C1 segment of cervical spinal cord (tissue), 14 donors: ENCODE measurements at regions not wholly inside any gene's neighbourhood (a gene's known extent, or its start where the extent isn't known, plus 50 kb on each side); places are given as distances from the start of the nearest gene placed in this dataset.

ENCODE experiments used
- DNase-seq, 14 donors: peaks; one replicate each; lab custom pipeline; 2025; lab: John Stamatoyannopoulos, UW

- DNase-seq, result no peak
Measured at GRCh38 chr10:58970160-58970915, 206.1 kb upstream of the PHYHIPL start.

GRCh38 chr10:58971211-58971610, 205.2 kb upstream of the PHYHIPL start:
- no peak for DNase-seq

- no peak for DNase-seq
Measured at GRCh38 chr10:58971796-58972491, 204.5 kb upstream of the PHYHIPL start.

- no peak for DNase-seq
Measured at GRCh38 chr10:58972576-58973234, 203.7 kb upstream of the PHYHIPL start.

GRCh38 chr10:58973235-58973595, 203.2 kb upstream of the PHYHIPL start:
- no peak for DNase-seq

GRCh38 chr10:58976254-58976653, 200.2 kb upstream of the PHYHIPL start:
- DNase-seq, result no peak

- DNase-seq, result no peak
Measured at GRCh38 chr10:58979711-58980110, 196.7 kb upstream of the PHYHIPL start.

GRCh38 chr10:58980826-58981415, 195.5 kb upstream of the PHYHIPL start:
- no peak for DNase-seq

- no peak for DNase-seq
Measured at GRCh38 chr10:58981846-58982245, 194.6 kb upstream of the PHYHIPL start.

- no peak for DNase-seq
Measured at GRCh38 chr10:58982470-58983239, 193.8 kb upstream of the PHYHIPL start.

- no peak for DNase-seq
Measured at GRCh38 chr10:58985216-58985615, 191.2 kb upstream of the PHYHIPL start.

- DNase-seq, result no peak
Measured at GRCh38 chr10:58989486-58990039, 186.9 kb upstream of the PHYHIPL start.

GRCh38 chr10:58990693-58991092, 185.8 kb upstream of the PHYHIPL start:
- DNase-seq, result no peak

GRCh38 chr10:58991856-58992255, 184.6 kb upstream of the PHYHIPL start:
- no peak for DNase-seq

GRCh38 chr10:58992830-58993460, 183.5 kb upstream of the PHYHIPL start:
- no peak for DNase-seq

- peak in 2 of 14 donors; percentile 19 for DNase-seq
Measured at GRCh38 chr10:58993480-58994221, 182.8 kb upstream of the PHYHIPL start.

GRCh38 chr10:58994226-58995057, 182.0 kb upstream of the PHYHIPL start:
- no peak for DNase-seq

- no peak for DNase-seq
Measured at GRCh38 chr10:58995058-58995596, 181.3 kb upstream of the PHYHIPL start.

GRCh38 chr10:58996063-58996462, 180.4 kb upstream of the PHYHIPL start:
- DNase-seq, result no peak
